Vagina (tissue), 2 donors: ENCODE measurements at regions not wholly inside any gene's neighbourhood (a gene's known extent, or its start where the extent isn't known, plus 50 kb on each side); places are given as distances from the start of the nearest gene placed in this dataset.

Source experiments
- CTCF ChIP-seq, 3 experiments: fragments of 450-650 bp in 2 of 3; fragments of 200-600 bp in 1 of 3; sonication (generic) in 1 of 3; IDR thresholded peaks; one replicate each; pipeline ENCODE4 v1.5.1; 2017 to 2019; ENCODE audit warnings: antibody characterized with exemption in 3 of 3, mild to moderate bottlenecking in 2 of 3, moderate library complexity in 2 of 3
- POLR2A ChIP-seq, 2 donors: fragments of 450-650 bp; IDR thresholded peaks; one replicate each; pipeline ENCODE4 v1.6.1; 2017; ENCODE audit warnings: antibody characterized with exemption in 2 of 2, mild to moderate bottlenecking in 2 of 2, moderate library complexity in 2 of 2

GRCh38 chr2:133673305-133673905 lies 105.1 kb upstream of the NCKAP5 start:
- TF ChIP-seq CTCF (IDR thresholded peaks at IDR 0.05): no peak
- TF ChIP-seq POLR2A (IDR thresholded peaks at IDR 0.05): no peak
